Loucy (cell line): ENCODE measurements at regions not wholly inside any gene's neighbourhood (a gene's known extent, or its start where the extent isn't known, plus 50 kb on each side); places are given as distances from the start of the nearest gene placed in this dataset.

ENCODE experiments used
- H2AFZ ChIP-seq: fragments of 200-600 bp; sonication (generic); 2 replicates; pipeline ENCODE4 v1.6.0; 2016; ENCODE audit warnings: antibody characterized with exemption, mild to moderate bottlenecking, low read length, moderate library complexity
- H3F3A ChIP-seq: fragments of 200-600 bp; 2 replicates; pipeline ENCODE4 v1.6.0; 2016; ENCODE audit warnings: antibody characterized with exemption, low read depth, mild to moderate bottlenecking
- H3K27me3 ChIP-seq: fragments of 200-600 bp; sonication (generic); 2 replicates; pipeline ENCODE4 v1.6.1; 2014; ENCODE audit warnings: low read length, mild to moderate bottlenecking; ENCODE audit not compliant: insufficient read depth, poor library complexity, severe bottlenecking
- H3K36me3 ChIP-seq: fragments of 200-600 bp; sonication (generic); 2 replicates; pipeline ENCODE4 v1.6.1; 2016; ENCODE audit warnings: low read length; ENCODE audit not compliant: insufficient read depth
- H3K4me1 ChIP-seq: fragments of 200-600 bp; sonication (generic); 2 replicates; pipeline ENCODE4 v1.5.1; 2014; ENCODE audit warnings: low read length, mild to moderate bottlenecking; ENCODE audit not compliant: insufficient read depth, poor library complexity, severe bottlenecking
- H3K4me2 ChIP-seq: fragments of 200-600 bp; sonication (generic); 2 replicates; pipeline ENCODE4 v1.6.0; 2014; ENCODE audit warnings: antibody characterized with exemption, low read length, low read depth, mild to moderate bottlenecking; ENCODE audit not compliant: poor library complexity, severe bottlenecking
- H3K4me3 ChIP-seq: fragments of 200-600 bp; sonication (generic); 2 replicates; pipeline ENCODE4 v1.5.1; 2014; ENCODE audit warnings: low read length, mild to moderate bottlenecking, mixed read lengths; ENCODE audit not compliant: poor library complexity, severe bottlenecking
- H3K79me2 ChIP-seq: fragments of 200-600 bp; sonication (generic); 2 replicates; pipeline ENCODE4 v1.6.1; 2014; ENCODE audit warnings: low read length; ENCODE audit not compliant: insufficient read depth
- H3K9ac ChIP-seq: fragments of 200-600 bp; sonication (generic); 2 replicates; pipeline ENCODE4 v1.6.0; 2014; ENCODE audit warnings: mild to moderate bottlenecking, low read depth, low read length, moderate library complexity; ENCODE audit not compliant: poor library complexity, severe bottlenecking
- H3K9me2 ChIP-seq: fragments of 200-600 bp; sonication (generic); replicated peaks from 2 replicates; pipeline ENCODE4 v1.6.1; 2016; ENCODE audit warnings: low read depth, low read length, mixed read lengths
- H3K9me3 ChIP-seq: fragments of 200-600 bp; sonication (generic); 2 replicates; pipeline ENCODE4 v1.6.1; 2014; ENCODE audit warnings: mild to moderate bottlenecking, antibody characterized with exemption, low read length, low read depth; ENCODE audit not compliant: insufficient read depth
- H4K20me1 ChIP-seq: fragments of 200-600 bp; sonication (generic); 2 replicates; pipeline ENCODE4 v1.6.0; 2014; ENCODE audit warnings: antibody characterized with exemption, low read length, mild to moderate bottlenecking; ENCODE audit not compliant: insufficient read depth, poor library complexity, severe bottlenecking
- EZH2phosphoT487 ChIP-seq: fragments of 200-600 bp; IDR thresholded peaks from 2 replicates; pipeline ENCODE4 v1.6.1; 2018; ENCODE audit warnings: antibody characterized with exemption, mild to moderate bottlenecking, moderate library complexity, borderline replicate concordance
- TF ChIP-seq, protein P1 (sequence below): fragments of 200-600 bp; sonication (generic); conservative IDR thresholded peaks from 2 replicates; pipeline ENCODE4 v1.5.1; 2014; ENCODE audit warnings: mild to moderate bottlenecking, antibody characterized with exemption, low read length

GRCh38 chr13:104715111-104715510, 1648.9 kb upstream of the SLC10A2 start:
- no peak overlapping the region for H3K4me2 ChIP-seq
- H3K36me3 ChIP-seq = no peaks in the 10 kb centered on the region
- no peak overlapping the region for H3K9ac ChIP-seq
- H2AFZ ChIP-seq = no peak overlapping the region; the same call in 1 of the 2 replicates
- no peak overlapping the region for H3K4me3 ChIP-seq
- no peaks in the 10 kb centered on the region for H3K9me3 ChIP-seq
- H3K4me1 ChIP-seq = no peaks in the 10 kb centered on the region
- TF ChIP-seq, protein P1, sequence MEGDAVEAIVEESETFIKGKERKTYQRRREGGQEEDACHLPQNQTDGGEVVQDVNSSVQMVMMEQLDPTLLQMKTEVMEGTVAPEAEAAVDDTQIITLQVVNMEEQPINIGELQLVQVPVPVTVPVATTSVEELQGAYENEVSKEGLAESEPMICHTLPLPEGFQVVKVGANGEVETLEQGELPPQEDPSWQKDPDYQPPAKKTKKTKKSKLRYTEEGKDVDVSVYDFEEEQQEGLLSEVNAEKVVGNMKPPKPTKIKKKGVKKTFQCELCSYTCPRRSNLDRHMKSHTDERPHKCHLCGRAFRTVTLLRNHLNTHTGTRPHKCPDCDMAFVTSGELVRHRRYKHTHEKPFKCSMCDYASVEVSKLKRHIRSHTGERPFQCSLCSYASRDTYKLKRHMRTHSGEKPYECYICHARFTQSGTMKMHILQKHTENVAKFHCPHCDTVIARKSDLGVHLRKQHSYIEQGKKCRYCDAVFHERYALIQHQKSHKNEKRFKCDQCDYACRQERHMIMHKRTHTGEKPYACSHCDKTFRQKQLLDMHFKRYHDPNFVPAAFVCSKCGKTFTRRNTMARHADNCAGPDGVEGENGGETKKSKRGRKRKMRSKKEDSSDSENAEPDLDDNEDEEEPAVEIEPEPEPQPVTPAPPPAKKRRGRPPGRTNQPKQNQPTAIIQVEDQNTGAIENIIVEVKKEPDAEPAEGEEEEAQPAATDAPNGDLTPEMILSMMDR = no peak
- no peak for TF ChIP-seq EZH2phosphoT487
- H3K27me3 ChIP-seq = no peaks in the 10 kb centered on the region
- no peaks in the 10 kb centered on the region for H3K9me2 ChIP-seq
- no peaks in the 10 kb centered on the region for H3K79me2 ChIP-seq
- H4K20me1 ChIP-seq = no peaks in the 10 kb centered on the region
- no peaks in the 10 kb centered on the region for H3F3A ChIP-seq

DNA sequence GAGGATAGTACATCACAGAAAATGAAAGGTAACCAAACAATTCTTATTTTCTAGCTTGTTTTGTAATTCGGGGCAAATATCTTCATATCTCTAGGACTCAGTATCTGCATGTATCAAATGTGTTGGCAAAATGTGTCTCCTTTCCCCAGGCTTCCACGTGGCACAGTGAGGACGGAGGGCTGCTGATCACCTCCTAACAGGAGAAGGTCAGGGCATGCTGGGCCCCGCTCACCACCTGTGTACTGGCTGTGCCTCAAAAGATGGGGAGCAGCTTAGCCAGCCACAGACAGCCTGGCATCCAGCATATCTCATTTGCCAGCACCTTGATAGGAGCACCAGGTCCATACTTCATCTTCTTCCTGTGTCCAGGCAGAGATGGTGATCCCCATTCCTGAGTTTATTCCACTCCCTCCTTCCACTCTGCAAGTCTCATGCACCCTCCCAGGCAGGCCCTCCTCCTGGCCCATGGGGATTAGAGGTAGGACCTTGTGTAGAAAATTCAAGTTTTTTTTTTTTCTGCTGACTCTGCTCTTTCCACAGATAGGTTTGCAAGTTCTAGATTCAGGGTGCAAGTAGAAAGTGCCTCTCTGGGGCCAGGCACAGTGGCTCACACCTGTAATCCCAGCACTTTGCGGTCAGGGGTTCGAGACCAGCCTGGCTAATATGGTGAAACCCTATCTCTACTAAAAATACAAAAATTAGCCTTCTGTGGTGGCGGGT, 1639.0 kb upstream of the SLC10A2 start:
- Histone ChIP-seq H3K4me3 (no peak overlapping the region), H3K9me2 (no peaks in the 10 kb centered on the region), H3K4me1 (no peaks in the 10 kb centered on the region), H3K4me2 (no peak overlapping the region), H2AFZ (no peak overlapping the region), H4K20me1 (no peaks in the 10 kb centered on the region), H3F3A (no peaks in the 10 kb centered on the region), H3K27me3 (no peaks in the 10 kb centered on the region), H3K9me3 (no peaks in the 10 kb centered on the region), H3K79me2 (no peaks in the 10 kb centered on the region), H3K9ac (no peak overlapping the region), H3K36me3 (no peaks in the 10 kb centered on the region)
- TF ChIP-seq, protein P1 = no peak
- no peak for TF ChIP-seq EZH2phosphoT487

GRCh38 chr13:104701591-104701990, 1635.4 kb upstream of the SLC10A2 start:
- Histone ChIP-seq H3K9ac (no peak overlapping the region), H4K20me1 (no peaks in the 10 kb centered on the region), H3K27me3 (no peaks in the 10 kb centered on the region), H3K36me3 (no peaks in the 10 kb centered on the region), H3K9me3 (no peaks in the 10 kb centered on the region), H3K79me2 (no peaks in the 10 kb centered on the region), H3F3A (no peaks in the 10 kb centered on the region), H3K4me2 (no peak overlapping the region), H3K4me3 (no peak overlapping the region), H3K9me2 (no peaks in the 10 kb centered on the region), H3K4me1 (no peaks in the 10 kb centered on the region), H2AFZ (no peak overlapping the region)
- TF ChIP-seq EZH2phosphoT487 = no peak
- TF ChIP-seq, protein P1 = no peak
